NCI-H2081 (cell line): ENCODE measurements at regions not wholly inside any gene's neighbourhood (a gene's known extent, or its start where the extent isn't known, plus 50 kb on each side); places are given as distances from the start of the nearest gene placed in this dataset.
"Not testable (repeated sequence)": the region's sequence is repeated elsewhere in the genome, so short reads cannot be mapped to it uniquely, and the experiment has no call there.

Experiments
- DNase-seq, 2 experiments: peaks; one replicate each; lab custom pipeline; 2025; lab: John Stamatoyannopoulos, UW

DNA sequence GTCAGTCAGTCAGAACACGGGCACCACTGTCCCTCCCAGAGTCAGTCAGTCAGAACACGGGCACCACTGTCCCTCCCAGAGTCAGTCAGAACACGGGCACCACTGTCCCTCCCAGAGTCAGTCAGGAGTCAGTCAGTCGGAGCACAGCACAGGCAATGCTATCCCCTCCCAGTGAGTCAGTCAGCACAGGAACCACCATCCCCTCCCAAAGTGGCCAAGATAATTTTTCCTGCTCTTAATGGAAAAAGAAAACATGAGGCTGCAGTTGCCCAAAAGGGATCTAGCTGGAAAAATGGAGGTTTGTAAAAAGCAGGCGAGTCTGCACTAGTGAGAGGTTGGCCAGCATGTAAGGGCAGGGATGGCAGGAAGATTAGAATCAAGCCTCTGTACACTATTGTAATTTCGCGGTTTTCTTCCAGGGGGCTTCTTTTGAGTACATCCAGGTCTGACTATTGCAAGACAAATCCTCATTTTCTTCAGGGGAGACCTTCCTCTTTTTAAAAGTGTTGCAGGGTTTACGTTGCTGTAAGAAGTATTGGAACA lies 213.8 kb downstream of the SIPA1L2 start:
- no peak for DNase-seq

GRCh38 chr1:232415481-232415880 lies 214.5 kb downstream of the SIPA1L2 start:
- not testable (repeated sequence) for DNase-seq

DNA sequence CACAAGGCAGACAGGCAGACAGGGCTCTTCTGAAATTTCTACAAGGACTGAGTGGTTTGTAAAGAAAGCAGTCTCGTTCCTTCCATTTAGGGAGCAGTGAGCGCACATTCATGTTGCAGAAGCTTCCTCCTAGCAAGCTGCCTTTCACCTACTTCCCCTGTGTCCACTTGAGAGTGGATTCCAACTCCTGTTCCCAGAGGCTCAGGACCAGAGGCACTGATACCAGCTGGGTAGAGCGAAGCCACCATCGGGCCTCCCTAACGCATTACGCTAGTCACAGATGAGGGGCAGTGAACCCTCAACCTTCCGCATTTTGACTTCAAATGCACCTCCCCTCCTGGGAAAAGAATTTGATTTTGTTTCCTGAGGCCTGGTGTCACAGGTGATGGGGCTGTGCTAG lies 215.8 kb downstream of the SIPA1L2 start:
- DNase-seq = no peak

DNA sequence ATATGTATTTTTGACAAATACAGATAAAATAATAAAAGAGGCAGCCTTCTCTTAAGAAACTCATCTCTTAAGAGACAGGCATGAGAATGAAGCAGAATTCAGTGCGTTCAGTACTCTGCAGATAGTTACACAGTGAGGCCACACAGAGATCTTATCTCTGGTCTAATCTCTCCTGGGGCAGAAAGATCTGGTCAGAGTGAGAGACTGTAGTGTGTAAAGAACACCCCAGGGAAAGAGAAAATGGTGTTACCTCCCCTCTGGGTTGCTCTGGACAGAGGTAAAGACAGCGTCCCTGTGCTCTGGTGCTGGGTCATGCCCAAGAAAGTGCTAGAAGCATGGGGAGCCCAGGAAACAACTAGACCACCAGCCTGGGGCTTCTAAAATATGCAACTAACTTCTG lies 216.3 kb downstream of the SIPA1L2 start:
- DNase-seq = no peak

- no peak for DNase-seq
Observed at GRCh38 chr1:232409584-232409983, 220.3 kb downstream of the SIPA1L2 start.

DNA sequence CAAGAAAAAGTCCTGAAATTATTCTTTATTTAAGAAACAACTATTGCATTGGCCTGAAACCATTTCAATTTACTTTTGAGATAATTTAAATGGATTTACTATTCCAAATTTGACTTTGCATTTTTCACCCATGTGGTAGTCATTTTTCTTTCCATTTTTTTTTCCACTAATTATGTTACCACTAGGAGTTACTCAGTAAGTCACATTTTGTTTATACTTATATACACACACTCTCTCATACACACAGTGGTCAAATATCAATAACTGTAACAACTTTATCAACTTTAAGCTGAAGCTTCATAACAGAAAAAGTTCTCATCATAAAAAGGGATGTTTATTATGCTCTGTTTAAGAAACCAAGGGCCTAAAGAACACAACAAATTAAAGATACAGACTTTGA lies 222.8 kb downstream of the SIPA1L2 start:
- no peak for DNase-seq

DNA sequence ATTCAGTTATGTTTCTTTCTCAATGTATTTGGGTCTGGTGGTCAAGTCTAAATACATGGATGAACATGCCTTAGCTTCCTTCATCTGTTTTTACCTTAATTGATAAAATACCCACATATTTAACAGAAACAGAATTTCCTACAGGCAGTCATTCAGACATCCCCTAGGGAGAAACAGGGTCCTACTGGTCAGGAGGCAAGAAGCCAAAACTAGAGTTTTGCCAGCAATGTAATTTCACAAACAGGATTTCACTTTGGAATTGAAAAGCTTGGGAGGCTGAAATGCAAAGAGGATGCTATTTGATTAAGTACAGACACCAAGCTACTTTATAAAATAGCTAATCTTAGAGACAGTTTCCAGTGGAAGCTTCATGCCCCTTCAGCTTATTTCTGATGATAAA lies 224.2 kb downstream of the SIPA1L2 start:
- no peak for DNase-seq

GRCh38 chr1:232404981-232405731 lies 224.8 kb downstream of the SIPA1L2 start:
- DNase-seq = no peak

- no peak for DNase-seq
Observed at GRCh38 chr1:232404227-232404626, 225.7 kb downstream of the SIPA1L2 start.

- DNase-seq = no peak
Observed at GRCh38 chr1:232403017-232403714, 226.8 kb downstream of the SIPA1L2 start.

- DNase-seq = no peak
Observed at GRCh38 chr1:232398823-232399222, 231.1 kb downstream of the SIPA1L2 start.

DNA sequence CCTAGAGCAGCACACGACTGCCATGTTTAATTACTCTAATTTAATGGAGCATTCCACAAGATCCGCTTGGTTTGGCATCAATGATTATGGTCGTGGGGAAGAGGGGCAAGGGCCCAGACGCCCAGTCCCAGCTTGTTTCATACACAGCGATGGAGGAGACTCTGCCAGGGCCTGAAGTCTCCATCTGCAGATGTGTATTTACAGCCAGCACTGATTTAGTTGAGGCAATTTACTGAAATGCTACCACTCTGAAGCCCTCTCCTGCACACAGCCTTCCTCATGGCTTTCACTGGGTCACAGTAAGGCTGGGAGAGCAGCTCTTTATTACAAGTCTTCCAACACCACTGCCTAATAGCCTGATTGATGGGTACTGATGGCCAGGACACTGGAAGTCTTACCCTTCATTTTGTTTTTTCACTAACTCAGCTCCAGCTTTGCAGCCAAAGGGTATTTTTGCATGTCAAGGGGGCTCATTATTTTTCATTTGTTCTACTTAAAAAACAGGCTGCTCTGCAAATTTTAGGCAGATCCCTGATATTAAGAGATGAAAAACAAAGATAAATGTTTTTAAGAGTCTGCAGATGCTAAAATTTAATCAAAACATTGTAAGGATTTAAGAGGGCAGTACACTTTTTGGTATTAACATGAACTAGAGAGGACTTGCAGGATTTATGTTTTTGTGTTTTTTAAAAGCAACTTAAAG lies 236.3 kb downstream of the SIPA1L2 start:
- no peak for DNase-seq

DNA sequence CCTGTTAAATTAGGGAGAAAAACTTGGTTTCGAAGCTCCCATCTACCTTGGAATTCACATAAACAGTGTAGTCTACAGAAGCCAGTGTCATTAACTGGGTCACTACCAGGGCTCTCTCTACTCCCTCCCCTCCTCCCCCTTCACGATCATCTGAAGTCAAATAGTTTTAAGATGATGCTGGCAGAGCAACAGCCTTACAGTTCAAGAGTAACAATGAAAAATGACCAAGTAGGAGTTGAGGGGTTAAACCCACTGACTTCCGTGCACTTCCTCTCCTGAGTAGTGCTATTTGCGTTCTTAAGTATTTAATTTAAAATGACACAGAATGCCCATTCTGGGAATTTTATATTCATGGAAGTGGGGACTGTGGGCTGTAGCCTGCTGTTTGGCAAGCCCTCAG lies 236.9 kb downstream of the SIPA1L2 start:
- DNase-seq = no peak

- no peak for DNase-seq
Observed at GRCh38 chr1:232390590-232390989, 239.3 kb downstream of the SIPA1L2 start.

DNA sequence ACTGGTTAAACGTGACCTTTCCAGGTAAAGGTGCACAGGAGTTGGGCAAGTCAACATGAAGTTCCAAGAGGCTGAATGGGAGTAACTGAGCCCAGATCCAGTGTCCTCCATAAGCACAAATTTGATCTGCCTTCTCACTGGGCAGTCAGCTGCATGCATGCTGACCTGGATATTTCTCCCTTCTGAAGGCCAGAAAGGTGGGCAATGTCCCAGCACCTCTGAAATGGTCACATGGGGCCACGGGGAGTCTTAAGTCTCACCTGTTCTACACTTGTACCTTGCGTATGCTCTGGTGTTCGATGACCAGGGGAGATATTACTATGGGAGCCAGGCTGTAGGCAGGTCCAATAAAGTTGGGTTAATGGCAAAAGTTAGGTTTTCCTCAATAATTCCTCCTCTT lies 240.2 kb downstream of the SIPA1L2 start:
- no peak for DNase-seq

DNA sequence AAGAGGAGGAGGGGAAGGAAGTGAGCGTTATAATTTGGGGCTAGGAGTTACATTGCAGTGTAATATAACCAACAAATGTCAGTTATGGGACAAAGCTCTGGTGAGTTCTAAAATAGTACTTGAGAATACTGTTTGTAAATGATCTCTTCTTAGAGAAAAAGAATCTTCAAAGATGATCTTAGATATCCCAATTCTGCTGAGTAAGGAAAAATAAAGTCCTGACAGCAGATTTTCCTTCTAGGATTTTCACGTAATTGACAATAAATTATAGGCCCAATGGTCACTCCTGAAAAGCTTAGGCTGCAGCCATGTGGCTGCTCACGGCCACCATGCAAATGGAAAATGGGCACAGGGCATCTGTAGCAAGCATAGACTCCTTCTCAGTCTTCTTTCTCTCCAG lies 241.6 kb downstream of the SIPA1L2 start:
- DNase-seq = no peak

- DNase-seq = no peak
Observed at GRCh38 chr1:232386721-232387510, 243.0 kb downstream of the SIPA1L2 start.

DNA sequence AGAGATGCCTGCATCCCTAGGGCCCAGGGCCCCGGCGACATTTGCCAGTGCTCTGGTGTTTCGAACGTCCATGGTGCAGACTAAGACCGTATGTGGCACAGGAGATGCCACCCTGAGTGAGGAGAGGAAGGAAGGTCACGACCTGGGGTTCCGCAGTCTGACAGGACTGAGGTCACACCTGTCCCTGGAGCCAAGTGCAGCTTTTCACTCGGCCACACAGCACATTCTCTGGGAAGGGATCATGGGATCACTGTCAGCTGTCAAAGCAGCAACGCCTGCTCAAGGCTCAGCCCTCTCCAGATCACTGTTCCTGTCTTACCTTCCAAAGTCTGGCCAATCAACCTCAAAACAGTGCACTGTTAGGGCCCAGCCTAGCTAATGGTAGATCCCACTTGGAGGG lies 243.6 kb downstream of the SIPA1L2 start:
- DNase-seq = no peak

DNA sequence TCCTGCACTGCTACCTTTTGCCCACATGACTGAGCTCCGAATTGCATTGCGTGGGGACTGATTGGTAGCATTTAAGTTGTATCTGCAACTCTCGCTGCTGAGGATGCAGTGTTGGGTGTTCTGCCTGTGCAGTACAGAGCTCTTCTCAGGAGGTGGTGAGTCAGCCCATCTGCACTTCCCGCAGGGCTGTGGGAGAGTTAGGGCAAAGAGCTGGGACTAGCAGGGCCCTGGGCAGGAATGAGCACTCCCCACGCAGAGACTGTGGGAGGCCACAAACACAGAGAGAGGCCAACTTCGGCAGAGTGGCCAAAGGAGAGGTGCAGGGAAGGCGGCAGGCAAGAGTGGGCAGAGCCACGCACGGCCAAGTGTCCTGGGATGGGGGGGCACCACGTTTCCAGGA lies 244.7 kb downstream of the SIPA1L2 start:
- no peak for DNase-seq

DNA sequence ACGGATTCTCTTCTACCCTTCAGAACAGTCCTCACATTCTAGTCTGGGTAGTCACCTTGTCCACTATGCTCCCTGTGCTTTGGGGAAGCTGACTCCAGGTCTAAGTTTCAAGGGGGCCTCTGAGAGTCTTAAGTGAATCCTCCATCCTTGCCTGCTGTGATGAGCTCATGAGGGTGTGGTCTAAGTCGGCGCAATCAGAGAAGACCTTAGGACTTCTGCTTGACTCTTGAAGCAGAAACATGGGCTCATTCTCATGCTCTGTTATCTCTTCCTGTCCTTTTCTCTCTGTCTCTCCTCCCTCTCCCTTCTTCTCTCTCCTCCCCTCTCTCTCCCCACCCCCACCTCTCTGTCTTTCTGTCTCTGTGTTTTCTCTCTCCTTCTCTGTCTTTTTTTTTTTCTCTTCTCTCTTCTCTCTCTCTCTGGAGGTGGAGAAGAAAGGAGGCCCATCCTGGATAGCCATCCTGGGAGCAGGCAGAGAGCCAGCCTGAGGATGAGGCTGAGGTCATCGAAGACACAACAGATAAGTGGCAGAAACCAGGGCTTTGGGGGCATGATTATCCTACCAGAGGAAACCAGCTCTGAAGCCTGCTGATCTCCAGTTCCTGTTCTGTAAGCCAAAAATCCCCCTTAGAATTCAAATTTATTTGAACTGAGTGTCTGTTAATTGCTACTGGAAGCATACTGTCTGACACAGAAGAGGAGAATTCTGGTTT lies 245.6 kb downstream of the SIPA1L2 start:
- no peak for DNase-seq

GRCh38 chr1:232383455-232384123 lies 246.3 kb downstream of the SIPA1L2 start:
- no peak for DNase-seq
